ENCODE measurements at regions not wholly inside any gene's neighbourhood (a gene's known extent, or its start where the extent isn't known, plus 50 kb on each side); places are given as distances from the start of the nearest gene placed in this dataset.

DNA sequence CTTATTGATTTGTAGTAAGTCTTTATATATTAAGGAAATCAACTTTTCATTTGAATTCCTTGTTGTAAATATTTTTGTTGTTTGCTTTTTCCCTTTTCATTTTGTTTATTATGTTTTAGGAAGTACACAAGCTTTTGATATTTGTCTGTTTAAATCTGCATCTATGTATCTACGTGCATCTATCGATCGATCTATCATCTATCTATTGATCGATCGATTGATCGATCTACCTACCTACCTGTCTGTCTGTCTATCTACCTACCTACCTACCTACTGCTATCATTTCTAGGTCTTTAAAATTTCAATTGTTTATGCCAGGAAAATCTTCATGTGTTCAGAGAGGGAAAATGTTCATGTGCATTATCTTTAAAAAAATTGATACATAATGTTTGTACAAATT, 216.8 kb upstream of the MTPN start:
- no peak overlapping the region for H3K4me3 ChIP-seq (ENCODE audit: low read depth, low read length)
- no peak overlapping the region for H3K27ac ChIP-seq (ENCODE audit: low read depth)
- WGBS: 91% methylated on average over 6 of the region's 6 CpGs
- DNase-seq (ENCODE audit: extremely low spot score): no peak
- H3K4me1 ChIP-seq (ENCODE audit: insufficient read depth): no peaks in the 10 kb centered on the region
- no peaks in the 10 kb centered on the region for H3K36me3 ChIP-seq (ENCODE audit: insufficient read depth)

DNA sequence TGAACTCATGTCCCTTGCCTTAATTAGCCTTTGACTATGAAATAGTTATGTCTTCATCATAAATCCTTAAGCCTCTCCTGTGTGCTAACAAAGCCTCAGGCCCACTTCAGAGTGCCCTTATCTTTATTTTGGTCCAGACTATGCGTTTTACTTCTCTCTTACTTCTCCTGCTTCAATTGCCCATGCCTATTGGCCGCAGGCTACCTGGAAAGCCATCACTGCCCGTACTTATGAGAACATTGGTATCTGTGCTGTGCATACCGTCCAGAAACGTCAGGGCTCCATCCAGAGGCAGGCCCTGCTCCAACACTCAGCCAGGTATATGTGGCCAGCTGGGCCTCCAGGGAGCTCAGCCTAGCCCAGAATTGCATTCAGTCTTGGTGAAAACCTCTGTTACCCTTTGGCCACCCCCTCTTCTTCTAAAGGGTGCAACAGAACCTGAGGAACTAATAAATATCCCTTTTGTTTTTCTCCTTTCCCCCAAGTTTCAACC, 212.4 kb upstream of the MTPN start:
- 90% methylated on average over 5 of the region's 5 CpGs for WGBS
- DNase-seq (ENCODE audit: extremely low spot score): no peak
- Histone ChIP-seq H3K4me3 (ENCODE audit: low read depth, low read length) (no peak overlapping the region), H3K36me3 (ENCODE audit: insufficient read depth) (no peaks in the 10 kb centered on the region), H3K4me1 (ENCODE audit: insufficient read depth) (no peaks in the 10 kb centered on the region), H3K27ac (ENCODE audit: low read depth) (no peak overlapping the region)

DNA sequence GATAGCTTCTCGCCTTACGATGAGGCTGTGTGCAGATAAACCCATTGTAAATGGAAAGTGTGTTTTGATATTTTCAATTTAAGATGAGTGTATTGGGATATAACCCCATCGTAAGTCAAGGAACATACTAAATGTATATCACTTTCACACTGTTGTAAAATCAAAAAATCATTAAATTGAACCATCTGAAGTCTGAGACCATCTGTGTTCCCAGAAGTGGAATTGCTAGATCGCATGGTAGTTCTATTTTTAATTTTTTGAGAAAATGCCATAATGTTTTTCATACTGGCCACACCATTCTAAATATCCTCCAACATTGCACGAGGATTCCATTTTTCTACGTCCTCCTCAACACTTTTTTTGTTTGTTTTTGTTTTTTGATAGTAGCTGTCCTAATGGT, 209.1 kb upstream of the MTPN start:
- H3K36me3 ChIP-seq (ENCODE audit: insufficient read depth): no peaks in the 10 kb centered on the region
- no peak for DNase-seq (ENCODE audit: extremely low spot score)
- no peaks in the 10 kb centered on the region for H3K4me1 ChIP-seq (ENCODE audit: insufficient read depth)
- WGBS: 93% methylated on average over 6 of the region's 6 CpGs
- H3K27ac ChIP-seq (ENCODE audit: low read depth): no peak overlapping the region
- no peak overlapping the region for H3K4me3 ChIP-seq (ENCODE audit: low read depth, low read length)

DNA sequence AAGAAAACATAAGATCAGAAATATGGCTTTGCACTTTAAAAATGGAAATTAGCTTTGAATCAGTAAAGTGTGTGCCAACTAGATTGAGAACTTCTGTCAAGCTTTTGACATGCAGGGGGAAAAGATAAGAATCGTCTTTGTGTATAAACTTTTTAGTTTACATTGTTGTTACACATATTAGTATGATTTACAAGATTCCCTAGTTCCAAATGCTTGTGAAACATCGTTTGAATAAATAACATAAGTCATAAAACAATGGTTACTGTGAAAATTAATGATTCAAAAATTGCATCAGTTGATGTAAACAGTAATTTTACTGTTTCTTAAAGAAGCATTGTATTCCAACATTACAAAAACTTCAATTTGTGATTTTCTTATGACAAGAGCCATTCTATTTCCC, 207.6 kb upstream of the MTPN start:
- Histone ChIP-seq H3K4me3 (ENCODE audit: low read depth, low read length) (no peak overlapping the region), H3K27ac (ENCODE audit: low read depth) (no peak overlapping the region), H3K36me3 (ENCODE audit: insufficient read depth) (no peaks in the 10 kb centered on the region), H3K4me1 (ENCODE audit: insufficient read depth) (no peaks in the 10 kb centered on the region)
- no peak for DNase-seq (ENCODE audit: extremely low spot score)
- 11% methylated on average over 2 of the region's 2 CpGs for WGBS

DNA sequence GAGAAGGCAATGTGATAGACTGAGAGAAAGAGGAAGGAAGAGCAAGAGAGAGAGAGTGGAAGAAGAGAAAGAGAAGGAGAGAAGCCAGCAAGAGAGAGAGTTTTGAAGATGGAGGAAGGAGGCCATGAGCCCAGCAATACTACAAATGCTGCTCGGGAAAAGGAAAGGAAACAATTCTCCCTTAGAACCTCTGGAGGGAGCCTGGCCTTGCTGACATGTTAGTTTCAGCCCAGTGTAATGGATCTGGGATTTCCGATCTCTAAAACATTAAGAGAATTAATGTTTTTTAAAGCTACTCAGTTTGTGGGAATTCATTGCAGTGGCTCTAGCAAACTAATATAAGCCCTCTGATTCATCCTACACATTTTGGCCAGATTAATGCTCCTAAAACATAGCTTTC, 206.8 kb upstream of the MTPN start:
- H3K4me1 ChIP-seq (ENCODE audit: insufficient read depth): no peaks in the 10 kb centered on the region
- no peak overlapping the region for H3K4me3 ChIP-seq (ENCODE audit: low read depth, low read length)
- no peak for DNase-seq (ENCODE audit: extremely low spot score)
- 48% methylated on average over 2 of the region's 2 CpGs for WGBS
- H3K27ac ChIP-seq (ENCODE audit: low read depth): no peak overlapping the region
- H3K36me3 ChIP-seq (ENCODE audit: insufficient read depth): no peaks in the 10 kb centered on the region

DNA sequence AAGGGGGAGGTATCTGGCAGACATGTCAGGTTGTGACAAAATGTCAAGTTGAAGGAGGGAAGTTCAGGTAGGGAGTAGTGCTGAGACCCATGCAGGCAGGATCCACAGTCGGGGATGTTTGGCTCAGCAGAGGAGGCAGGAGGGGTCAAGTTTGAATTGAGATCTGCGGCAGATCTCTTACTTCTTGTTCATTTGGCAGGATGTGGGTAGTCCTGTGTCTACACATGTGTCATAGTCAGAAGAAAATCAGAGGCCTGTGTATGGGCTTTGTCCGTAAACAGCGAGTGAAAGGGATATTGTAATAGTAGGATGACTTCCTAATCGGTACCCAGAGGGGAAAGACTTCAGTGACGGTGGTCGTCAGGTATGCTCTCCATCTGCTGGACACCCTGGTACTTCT, 203.8 kb upstream of the MTPN start:
- H3K4me3 ChIP-seq (ENCODE audit: low read depth, low read length): no peak overlapping the region
- DNase-seq (ENCODE audit: extremely low spot score): no peak
- no peaks in the 10 kb centered on the region for H3K4me1 ChIP-seq (ENCODE audit: insufficient read depth)
- no peaks in the 10 kb centered on the region for H3K36me3 ChIP-seq (ENCODE audit: insufficient read depth)
- 81% methylated on average over 7 of the region's 7 CpGs for WGBS
- no peak overlapping the region for H3K27ac ChIP-seq (ENCODE audit: low read depth)

DNA sequence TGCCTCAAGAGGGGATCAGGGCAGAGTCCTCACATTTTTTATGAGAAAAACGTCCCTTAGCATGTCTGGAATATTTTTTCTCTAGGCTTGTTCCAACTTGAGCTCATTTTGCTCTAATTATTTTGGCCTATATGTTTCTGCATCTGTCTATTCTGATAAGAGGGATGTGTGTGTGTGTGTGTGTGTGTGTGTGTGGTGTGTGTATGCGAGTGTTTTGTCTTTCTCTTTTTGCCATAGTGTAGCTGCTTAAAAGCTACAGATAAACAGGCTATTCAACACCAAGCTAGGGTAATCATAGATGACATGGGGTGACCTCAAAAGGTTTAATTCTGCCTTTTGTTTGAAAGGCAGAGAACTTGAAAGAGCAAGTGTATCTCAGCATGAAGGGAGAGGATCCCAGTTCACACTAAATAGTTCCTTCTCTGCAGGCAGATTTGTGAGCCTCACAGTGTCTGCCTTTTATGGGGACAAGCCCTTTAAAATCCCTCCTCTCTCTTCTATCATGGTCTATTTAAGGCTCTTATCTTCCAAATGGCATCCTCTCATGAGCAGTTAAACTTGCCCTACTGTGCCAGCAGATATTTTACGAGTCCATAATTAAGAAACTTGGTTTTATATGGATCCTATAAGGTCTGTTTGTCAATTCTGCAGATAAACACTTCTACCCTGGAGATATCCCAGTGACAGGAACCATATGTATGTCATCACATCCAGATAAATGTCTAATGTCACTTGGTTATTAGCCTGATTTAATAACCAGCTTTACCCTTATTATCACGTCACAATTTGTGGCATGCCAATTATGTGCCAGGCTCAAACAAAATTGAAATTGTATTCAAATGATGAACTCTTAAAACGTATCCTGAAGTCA, 202.9 kb upstream of the MTPN start:
- H3K27ac ChIP-seq (ENCODE audit: low read depth): no peak overlapping the region
- no peak for DNase-seq (ENCODE audit: extremely low spot score)
- no peak overlapping the region for H3K4me3 ChIP-seq (ENCODE audit: low read depth, low read length)
- WGBS: 40% methylated on average over 5 of the region's 5 CpGs
- no peaks in the 10 kb centered on the region for H3K4me1 ChIP-seq (ENCODE audit: insufficient read depth)
- H3K36me3 ChIP-seq (ENCODE audit: insufficient read depth): no peaks in the 10 kb centered on the region

DNA sequence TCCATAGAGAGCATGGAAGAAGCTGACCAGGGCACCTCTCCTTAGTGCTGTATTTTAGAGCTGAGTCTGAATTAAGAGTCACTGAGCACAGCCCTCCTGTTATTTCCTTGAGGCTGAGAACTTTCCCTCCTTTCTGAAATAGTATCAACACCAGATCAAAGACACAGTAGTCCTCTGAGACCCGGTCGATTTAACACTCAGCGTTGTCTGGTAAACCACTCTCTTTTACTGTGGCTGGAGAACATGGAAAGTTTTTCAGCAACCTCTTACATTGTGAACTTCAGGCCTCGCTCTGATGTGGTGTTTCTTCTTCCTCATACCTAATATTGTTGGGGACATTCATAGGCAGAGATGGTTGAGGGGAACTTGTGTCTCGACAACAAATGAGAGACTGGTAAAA, 202.0 kb upstream of the MTPN start:
- Histone ChIP-seq H3K36me3 (ENCODE audit: insufficient read depth) (no peaks in the 10 kb centered on the region), H3K4me3 (ENCODE audit: low read depth, low read length) (no peak overlapping the region), H3K4me1 (ENCODE audit: insufficient read depth) (no peaks in the 10 kb centered on the region), H3K27ac (ENCODE audit: low read depth) (no peak overlapping the region)
- no peak for DNase-seq (ENCODE audit: extremely low spot score)
- 78% methylated on average over 5 of the region's 5 CpGs for WGBS

DNA sequence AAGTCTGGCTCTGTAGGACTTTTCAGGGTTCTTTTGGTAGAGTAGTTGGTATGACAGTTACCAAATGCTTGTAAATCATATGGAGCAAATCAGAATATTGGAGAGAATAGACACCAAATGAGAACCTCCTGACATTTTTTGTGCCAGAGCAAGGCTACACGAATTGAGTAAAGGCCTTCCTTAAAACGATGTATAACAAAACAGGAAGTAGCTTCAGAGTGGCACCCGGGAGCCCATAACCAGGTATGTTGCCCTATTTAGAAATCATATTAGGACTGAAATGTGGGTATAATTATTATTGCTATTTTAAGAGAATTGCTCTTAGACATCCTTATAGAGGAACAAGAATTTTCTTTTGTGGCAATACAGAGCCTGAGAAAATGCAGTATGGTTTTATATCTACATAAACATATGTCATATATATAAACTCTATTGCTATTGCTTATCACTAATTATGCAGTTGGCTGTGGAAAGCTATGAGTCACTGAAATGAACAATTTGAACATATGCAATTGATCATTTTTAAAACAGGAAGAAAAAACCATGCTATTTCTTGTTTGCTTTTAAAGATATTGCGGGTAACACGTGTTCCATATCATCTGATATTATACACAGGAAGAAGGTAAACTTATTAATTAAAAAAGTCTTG, 197.4 kb upstream of the MTPN start:
- DNase-seq (ENCODE audit: extremely low spot score): no peak
- Histone ChIP-seq H3K4me1 (ENCODE audit: insufficient read depth) (no peaks in the 10 kb centered on the region), H3K4me3 (ENCODE audit: low read depth, low read length) (no peak overlapping the region), H3K27ac (ENCODE audit: low read depth) (no peak overlapping the region), H3K36me3 (ENCODE audit: insufficient read depth) (no peaks in the 10 kb centered on the region)
- WGBS: 58% methylated on average over 5 of the region's 5 CpGs

DNA sequence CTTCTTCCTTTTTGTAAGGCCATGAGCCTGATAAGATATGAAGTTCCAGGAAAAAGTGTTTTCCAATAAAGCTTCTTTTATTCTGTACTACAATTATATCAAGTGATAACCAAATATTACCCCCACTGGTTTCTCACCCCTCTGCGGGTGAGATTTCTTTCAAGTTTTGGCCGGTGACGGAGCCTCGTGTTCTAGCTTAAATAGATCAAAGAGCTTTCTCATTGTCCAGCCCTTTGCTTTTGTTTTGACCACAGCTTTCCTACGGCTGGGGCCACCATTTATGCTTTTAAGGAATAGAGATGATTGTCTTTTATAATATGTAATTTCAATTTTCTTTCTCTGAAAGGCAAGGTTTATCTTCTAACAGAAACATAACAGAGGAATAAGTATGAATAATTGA, 196.7 kb upstream of the MTPN start:
- no peak for DNase-seq (ENCODE audit: extremely low spot score)
- WGBS: 78% methylated on average over 5 of the region's 5 CpGs
- Histone ChIP-seq H3K4me1 (ENCODE audit: insufficient read depth) (no peaks in the 10 kb centered on the region), H3K4me3 (ENCODE audit: low read depth, low read length) (no peak overlapping the region), H3K27ac (ENCODE audit: low read depth) (no peak overlapping the region), H3K36me3 (ENCODE audit: insufficient read depth) (no peaks in the 10 kb centered on the region)

DNA sequence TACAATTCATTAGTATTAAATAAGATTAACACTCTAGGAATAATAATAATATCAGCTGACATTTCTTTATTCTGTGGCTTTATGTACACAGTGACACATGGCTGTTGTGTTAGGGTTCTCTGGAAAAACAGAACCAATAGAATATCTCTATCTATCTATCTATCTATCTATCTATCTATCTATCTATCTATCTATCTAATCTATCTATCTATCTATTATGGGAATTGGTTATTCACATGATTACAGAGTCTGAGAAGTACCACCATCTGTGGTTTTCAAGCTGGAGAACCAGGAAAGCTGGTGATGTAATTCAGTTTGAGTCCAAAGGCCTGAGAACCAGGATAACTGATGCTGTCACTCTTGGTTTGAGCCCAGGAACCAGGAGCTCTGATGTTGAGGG, 194.1 kb upstream of the MTPN start:
- H3K4me1 ChIP-seq (ENCODE audit: insufficient read depth): no peaks in the 10 kb centered on the region
- DNase-seq (ENCODE audit: extremely low spot score): no peak
- H3K27ac ChIP-seq (ENCODE audit: low read depth): no peak overlapping the region
- H3K36me3 ChIP-seq (ENCODE audit: insufficient read depth): no peaks in the 10 kb centered on the region
- no peak overlapping the region for H3K4me3 ChIP-seq (ENCODE audit: low read depth, low read length)

DNA sequence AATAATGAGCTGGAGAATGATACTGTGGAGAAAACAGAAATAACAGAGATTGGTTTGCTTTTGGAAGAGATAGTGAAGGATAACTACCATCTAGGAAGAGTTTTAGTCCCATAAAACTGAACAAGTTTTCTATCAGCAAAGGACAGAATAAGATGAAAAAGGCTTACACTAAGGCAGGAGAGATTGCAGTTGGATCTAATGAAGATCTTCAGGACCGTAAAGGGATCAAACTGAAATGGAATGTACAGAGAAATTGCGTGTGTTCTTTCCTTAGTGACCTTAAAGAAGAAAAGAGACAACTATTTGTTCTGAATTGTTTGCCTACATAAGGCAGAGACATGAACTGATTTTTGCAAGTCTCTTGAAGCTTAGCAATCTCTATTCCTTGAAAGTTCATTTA, 191.7 kb upstream of the MTPN start:
- DNase-seq (ENCODE audit: extremely low spot score): no peak
- H3K4me3 ChIP-seq (ENCODE audit: low read depth, low read length): no peak overlapping the region
- H3K36me3 ChIP-seq (ENCODE audit: insufficient read depth): no peaks in the 10 kb centered on the region
- H3K27ac ChIP-seq (ENCODE audit: low read depth): no peak overlapping the region
- H3K4me1 ChIP-seq (ENCODE audit: insufficient read depth): no peaks in the 10 kb centered on the region
- WGBS: 41% methylated on average over 2 of the region's 2 CpGs

DNA sequence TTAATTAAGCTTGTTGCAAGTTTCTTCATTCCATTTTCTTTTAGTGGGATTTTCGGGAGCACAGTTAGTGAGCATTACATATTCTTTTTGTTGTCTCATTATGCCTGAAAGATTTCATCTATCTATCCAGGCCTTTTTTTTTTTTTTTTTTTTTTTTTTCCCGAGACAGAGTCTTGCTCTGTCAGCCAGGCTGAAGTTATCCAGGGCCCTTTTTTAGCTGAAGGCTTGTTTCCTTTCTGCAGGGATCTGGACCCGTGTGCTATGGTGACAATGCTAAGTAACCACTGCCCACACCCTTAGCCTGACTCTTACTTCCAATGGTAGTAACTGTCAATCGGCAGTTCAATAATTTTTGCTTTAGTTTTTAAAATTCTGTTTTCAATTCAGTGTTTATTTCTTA, 190.8 kb upstream of the MTPN start:
- Histone ChIP-seq H3K4me1 (ENCODE audit: insufficient read depth) (no peaks in the 10 kb centered on the region), H3K4me3 (ENCODE audit: low read depth, low read length) (no peak overlapping the region), H3K36me3 (ENCODE audit: insufficient read depth) (no peaks in the 10 kb centered on the region), H3K27ac (ENCODE audit: low read depth) (no peak overlapping the region)
- no peak for DNase-seq (ENCODE audit: extremely low spot score)
- WGBS: 44% methylated on average over 4 of the region's 4 CpGs

DNA sequence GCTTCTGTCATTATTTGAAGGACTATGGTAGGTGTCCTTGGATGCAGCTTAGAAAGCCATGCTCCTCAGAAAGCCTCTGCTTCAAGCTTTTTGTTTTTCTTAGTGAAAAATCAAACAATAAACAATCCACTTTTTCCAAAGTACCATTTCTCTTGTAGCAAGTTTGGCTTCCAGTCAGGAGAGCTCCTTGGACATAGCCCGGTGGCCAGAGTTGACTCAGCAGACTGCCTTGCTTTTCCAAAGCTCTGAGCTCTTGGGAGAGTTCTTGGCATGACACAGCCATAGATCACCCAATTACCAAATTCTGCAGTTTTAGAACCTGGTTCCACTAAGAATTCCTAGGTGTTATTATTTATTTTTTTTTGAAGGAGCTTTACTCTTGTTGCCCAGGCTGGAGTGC, 189.4 kb upstream of the MTPN start:
- Histone ChIP-seq H3K27ac (ENCODE audit: low read depth) (no peak overlapping the region), H3K4me1 (ENCODE audit: insufficient read depth) (no peaks in the 10 kb centered on the region), H3K36me3 (ENCODE audit: insufficient read depth) (no peaks in the 10 kb centered on the region), H3K4me3 (ENCODE audit: low read depth, low read length) (no peak overlapping the region)
- WGBS: 62% methylated on average over 1 of the region's 1 CpG
- DNase-seq (ENCODE audit: extremely low spot score): no peak
